Panc1 (cell line): ENCODE measurements at regions not wholly inside any gene's neighbourhood (a gene's known extent, or its start where the extent isn't known, plus 50 kb on each side); places are given as distances from the start of the nearest gene placed in this dataset.

Source experiments
- CTCF ChIP-seq: fragments of 450-650 bp; IDR thresholded peaks from 2 replicates; pipeline ENCODE4 v1.5.1; 2017; ENCODE audit warnings: mild to moderate bottlenecking
- POLR2AphosphoS5 ChIP-seq: IDR thresholded peaks from 2 replicates; pipeline ENCODE4 v1.6.1; 2012; ENCODE audit warnings: mild to moderate bottlenecking, low read depth, low read length, moderate library complexity

GRCh38 chr12:34601689-34602088 lies 579.4 kb downstream of the ALG10 start:
- no peak for TF ChIP-seq CTCF
- no peak for TF ChIP-seq POLR2AphosphoS5
